HL-60 (cell line): ENCODE measurements at regions not wholly inside any gene's neighbourhood (a gene's known extent, or its start where the extent isn't known, plus 50 kb on each side); places are given as distances from the start of the nearest gene placed in this dataset.

Experiments
- GABPA ChIP-seq: IDR thresholded peaks from 2 replicates; pipeline ENCODE4 v1.6.1; 2012; ENCODE audit warnings: low read depth
- POLR2AphosphoS5 ChIP-seq: IDR thresholded peaks from 2 replicates; pipeline ENCODE4 v1.6.1; 2012; ENCODE audit warnings: low read depth
- REST ChIP-seq: IDR thresholded peaks from 2 replicates; pipeline ENCODE4 v1.6.1; 2012; ENCODE audit warnings: low read depth; ENCODE audit not compliant: insufficient replicate concordance
- SPI1 ChIP-seq: IDR thresholded peaks from 2 replicates; pipeline ENCODE4 v1.6.1; 2012; ENCODE audit warnings: low read depth, mild to moderate bottlenecking, borderline replicate concordance
- TF ChIP-seq, protein P1 (sequence below): IDR thresholded peaks from one replicate; pipeline ENCODE4 v1.5.1; 2011; ENCODE audit warnings: low read length, control low read depth, inconsistent platforms; ENCODE audit not compliant: insufficient read depth

GRCh38 chr1:82044111-82044510 is 243.4 kb downstream of the ADGRL2 start:
- TF ChIP-seq, protein P1, sequence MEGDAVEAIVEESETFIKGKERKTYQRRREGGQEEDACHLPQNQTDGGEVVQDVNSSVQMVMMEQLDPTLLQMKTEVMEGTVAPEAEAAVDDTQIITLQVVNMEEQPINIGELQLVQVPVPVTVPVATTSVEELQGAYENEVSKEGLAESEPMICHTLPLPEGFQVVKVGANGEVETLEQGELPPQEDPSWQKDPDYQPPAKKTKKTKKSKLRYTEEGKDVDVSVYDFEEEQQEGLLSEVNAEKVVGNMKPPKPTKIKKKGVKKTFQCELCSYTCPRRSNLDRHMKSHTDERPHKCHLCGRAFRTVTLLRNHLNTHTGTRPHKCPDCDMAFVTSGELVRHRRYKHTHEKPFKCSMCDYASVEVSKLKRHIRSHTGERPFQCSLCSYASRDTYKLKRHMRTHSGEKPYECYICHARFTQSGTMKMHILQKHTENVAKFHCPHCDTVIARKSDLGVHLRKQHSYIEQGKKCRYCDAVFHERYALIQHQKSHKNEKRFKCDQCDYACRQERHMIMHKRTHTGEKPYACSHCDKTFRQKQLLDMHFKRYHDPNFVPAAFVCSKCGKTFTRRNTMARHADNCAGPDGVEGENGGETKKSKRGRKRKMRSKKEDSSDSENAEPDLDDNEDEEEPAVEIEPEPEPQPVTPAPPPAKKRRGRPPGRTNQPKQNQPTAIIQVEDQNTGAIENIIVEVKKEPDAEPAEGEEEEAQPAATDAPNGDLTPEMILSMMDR, result no peak
- TF ChIP-seq REST (no peak), POLR2AphosphoS5 (no peak), GABPA (no peak), SPI1 (no peak)
